ENCODE measurements at regions not wholly inside any gene's neighbourhood (a gene's known extent, or its start where the extent isn't known, plus 50 kb on each side); places are given as distances from the start of the nearest gene placed in this dataset.

DNA sequence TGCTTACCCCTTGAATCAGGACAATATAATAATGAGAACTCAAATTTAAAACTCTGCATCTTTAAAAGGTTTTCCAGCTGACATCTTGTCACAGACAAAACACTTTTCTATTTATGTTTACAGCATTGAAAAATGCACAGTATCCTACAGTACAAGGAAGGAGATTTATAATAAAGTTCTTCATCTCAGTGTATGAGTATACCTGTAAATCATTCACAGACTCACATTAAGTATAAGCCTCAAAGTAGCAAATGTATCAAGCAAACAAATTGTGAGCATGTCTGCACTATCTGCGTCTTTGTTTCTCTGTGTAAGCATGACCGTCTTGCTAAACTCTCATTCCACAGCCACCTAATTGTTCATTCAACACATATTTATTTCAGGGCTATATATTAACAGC lies 52.8 kb downstream of the PPP1R2C start:
- no peak for DNase-seq (ENCODE audit: low read depth)

DNA sequence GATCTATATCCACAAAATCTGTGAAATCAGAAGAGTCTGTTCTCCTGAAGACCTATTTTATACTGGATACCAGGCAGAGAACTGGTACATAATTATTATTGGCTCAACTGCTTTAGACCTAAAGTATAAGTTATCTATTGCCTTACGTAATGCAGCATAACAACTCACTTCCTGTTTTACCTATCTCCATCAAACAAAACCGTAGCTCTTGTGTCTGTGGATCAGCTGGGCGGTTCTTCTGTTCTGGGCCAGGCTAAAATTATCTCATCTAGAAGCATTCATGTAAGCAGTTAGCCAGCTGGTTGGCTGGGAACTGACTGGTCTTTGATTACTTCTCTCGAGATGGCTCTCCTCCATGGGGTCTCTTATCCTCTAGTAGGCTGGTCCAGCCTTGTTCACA lies 57.8 kb downstream of the PPP1R2C start:
- no peak for DNase-seq (ENCODE audit: low read depth)

DNA sequence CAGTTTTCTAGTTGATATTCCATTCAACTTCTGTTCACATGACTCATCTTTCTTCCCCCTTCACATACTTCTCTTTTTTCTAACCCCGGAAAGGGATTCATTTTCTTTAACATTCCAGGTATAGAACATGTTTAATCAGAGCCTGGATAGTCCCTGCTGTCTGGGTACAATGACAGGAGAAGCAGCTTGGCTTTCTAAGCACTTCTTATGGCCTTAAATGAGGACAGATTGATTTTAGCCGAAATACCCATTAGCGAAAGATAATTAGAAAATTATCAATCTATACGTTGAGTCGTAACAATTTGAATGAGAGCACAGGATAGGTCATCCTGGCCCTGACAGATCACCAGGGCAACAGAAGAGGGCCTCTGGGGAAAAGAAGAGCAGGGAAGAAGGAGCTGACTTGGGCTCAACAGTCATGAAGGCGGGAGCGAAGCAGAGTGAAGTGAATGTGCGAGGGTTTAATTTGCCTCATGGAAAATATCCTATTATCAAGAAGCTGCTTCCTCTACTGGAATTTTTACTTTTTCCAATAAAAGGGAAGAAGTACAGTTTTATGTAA lies 62.2 kb downstream of the PPP1R2C start:
- DNase-seq (ENCODE audit: low read depth) = no peak

DNA sequence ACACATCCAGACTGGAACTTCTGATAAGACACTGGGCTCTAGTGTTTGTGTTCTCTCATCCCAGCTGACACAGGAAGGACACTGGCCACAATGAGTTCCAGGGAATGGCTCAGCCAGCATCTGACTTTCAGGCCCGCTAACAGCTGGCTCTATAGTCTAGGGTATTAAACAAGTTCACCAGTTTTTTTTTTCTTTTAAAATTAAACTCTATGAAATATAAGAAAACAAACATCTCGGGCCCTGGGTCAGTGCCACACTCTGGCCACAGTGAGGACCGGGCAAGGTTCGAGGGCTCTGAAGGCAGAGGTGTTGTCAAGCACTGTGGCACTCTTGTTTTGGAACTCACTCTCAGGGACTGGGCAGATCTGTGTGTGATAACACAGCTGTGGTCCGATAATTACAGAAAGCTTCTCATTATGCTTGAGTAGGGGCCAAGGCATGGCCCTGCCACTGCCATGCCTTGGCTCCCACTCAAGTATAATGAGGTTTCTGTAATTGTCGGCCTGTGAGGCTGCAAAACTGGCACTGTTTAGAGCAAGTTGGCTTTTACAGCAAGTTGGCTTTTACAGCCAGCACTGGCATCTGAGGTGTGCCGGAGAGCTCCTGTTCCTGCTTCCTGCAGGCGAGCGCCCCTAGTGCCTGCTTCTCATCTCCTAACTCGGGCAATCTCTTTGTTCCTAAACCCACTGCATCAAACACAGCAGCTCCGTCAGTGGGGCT lies 62.8 kb downstream of the PPP1R2C start:
- DNase-seq (ENCODE audit: low read depth) = no peak

DNA sequence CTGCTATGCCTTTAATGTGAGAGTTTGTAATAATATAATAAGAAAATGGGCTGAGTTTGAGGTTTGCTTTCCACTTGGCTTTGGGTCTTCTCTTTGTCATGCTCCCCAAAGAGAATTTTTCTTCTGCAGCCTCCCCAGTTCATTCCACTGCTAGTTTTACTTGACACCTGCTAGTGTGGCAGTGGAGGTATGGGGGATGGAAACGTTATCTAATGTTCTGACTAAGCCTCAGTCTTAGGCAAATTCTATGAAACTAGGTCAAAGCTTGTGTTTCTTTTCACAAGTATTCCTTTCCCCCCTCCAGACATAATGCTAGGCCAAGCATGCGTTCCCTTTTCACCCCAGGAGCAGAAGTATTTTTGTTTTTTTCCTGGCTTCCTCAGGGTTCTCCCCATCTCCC lies 67.5 kb downstream of the PPP1R2C start:
- no peak for DNase-seq (ENCODE audit: low read depth)

DNA sequence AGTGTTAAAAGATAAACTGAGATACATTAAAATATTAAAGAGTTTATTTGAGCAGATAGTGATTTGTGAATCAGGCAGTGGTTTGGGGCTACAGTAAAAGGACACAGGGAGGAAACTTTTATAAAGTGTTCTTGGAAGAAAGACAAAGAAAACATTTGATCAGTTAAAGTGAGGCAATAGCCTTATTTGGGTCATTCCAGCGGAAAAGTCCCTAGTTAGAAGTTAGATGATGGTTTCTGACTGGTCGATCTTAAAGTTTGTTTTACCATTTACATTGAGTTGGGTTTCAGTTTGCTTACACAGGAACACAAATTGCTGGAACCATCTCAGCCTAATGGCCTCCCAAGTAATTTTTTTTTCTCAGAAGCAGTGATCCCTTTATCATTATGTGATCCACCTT lies 69.7 kb downstream of the PPP1R2C start:
- no peak for DNase-seq (ENCODE audit: low read depth)

DNA sequence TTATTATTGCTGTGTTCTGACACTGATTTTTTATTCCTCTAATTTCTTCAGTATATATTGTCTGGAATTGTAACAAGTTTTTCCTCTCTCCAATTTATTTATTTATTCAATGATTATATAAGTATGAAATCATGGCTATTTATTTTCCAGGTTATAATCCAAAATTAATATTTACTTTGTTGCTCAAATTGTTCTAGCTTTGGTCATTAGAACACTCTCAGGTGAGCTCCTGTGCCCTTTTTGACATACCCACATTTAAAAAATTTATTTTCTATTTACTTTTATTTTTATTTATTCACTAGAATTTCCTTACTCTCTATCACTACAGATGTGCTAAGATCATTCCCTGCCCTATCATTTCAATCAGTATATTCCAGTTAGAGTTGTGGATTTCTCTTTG lies 70.2 kb downstream of the PPP1R2C start:
- no peak for DNase-seq (ENCODE audit: low read depth)

DNA sequence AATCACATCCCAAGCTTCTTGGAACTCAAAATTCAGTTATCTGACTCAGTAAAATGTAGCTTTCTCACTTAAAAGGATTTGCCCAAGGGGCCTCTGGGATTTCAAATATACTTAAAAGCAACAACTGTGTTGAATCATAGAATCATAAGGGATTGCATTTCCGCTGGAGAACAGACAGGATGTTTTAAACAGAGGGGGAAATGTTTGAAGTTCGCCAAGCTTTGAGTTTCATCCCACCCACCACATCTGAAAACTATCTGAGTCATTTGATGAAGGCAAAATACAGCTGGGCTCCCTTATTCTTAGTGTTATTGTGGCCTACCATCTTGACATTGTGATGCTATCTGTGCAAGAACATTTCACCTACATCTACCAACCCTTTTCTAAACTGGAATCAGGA lies 73.5 kb downstream of the PPP1R2C start:
- no peak for DNase-seq (ENCODE audit: low read depth)

DNA sequence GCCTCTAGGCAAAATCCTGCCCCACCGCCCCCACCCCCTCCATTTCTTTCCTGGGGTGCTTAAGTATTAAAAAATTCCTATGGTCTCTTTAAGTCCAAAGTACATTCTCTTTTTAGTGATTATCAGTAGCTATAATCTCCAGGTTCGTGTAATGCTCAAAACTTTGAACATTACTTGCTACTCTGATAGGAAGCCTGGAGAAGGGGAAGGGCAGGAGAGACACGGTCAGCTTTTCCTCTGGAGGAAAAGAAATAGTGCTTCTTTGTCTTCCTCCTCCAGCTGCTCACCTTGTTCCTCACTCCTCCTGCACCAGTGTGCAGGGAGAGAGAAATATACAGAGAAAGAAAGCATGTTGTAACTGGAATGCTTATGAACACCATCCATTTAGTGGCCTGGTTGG lies 80.4 kb downstream of the PPP1R2C start:
- DNase-seq (ENCODE audit: low read depth) = no peak

DNA sequence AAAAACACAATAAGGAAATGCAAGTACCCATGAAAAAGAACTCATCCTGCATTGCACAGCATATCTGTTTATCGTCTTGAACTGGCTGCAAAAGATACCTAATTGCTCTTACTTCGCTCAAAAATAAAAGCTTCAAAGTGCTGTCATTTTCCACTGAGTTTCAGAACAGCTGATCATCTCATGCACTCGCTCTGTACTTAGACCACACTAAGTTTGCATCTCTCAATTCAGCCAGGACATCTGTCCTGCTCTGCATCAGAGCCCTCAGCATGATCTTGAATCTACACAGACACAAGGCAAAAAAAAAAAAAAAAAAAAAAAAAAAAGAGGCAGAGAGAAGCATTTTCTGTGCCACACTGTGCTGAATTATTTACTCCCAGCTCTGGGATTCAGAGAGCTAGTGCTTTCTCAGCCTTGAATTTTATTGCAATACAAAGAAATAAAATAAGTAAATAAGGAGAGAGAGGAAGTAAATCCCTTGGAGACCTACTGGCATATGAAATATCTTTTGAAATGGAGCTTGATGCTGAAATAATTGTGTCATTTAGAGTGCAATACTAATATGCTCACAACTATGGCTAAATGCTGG lies 81.3 kb downstream of the PPP1R2C start:
- no peak for DNase-seq (ENCODE audit: low read depth)

DNA sequence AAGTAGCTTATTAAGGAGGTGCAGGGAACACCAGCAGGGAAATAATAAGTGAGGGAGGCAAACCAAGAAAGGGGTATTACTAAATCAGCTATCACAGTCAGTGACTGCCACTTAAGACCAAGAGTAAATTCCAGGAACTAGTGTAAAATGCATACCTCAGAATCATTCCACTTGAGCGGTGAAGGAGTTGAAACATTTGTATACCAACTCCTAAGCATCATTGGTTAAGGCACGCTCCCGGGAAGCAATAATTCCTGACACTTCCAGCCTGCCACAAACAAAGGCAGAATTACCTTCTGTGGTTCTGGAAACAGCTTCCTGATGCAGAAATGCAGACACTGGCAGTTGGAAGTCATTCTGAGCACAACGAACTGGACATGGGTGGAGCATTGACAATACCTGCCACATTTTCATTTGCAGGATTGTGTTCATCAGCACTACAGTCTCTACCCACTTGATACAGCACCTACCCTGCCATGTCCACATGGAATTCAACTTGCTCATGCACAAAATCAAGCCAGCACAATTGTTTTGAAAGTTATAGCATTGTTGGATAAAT lies 82.1 kb downstream of the PPP1R2C start:
- DNase-seq (ENCODE audit: low read depth) = no peak

DNA sequence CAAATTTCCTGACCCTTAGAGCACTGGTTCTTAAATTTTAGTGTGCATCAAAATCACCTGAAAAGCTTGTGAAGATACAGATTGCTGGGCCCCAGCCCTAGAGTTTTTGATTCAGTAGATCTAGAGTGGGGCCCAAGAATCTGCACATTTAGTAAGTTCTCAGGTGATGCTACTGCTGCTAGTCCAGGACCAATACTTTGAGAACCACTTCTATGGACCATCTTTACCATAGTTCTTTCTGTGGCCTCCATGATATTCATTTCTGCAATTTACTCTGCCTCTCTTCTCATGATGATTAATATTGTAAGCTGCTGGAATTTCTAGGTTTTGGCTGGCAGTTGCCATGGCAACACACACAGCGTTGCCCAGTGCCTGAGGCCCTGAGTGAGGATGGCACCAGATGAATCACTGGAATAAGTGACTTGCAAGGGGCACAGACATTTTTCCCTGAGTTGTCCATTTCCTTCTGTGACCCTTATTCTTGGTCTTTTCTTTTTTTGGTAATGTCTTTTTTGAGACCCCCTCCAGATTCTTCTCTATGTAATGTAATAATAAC lies 83.6 kb downstream of the PPP1R2C start:
- no peak for DNase-seq (ENCODE audit: low read depth)

DNA sequence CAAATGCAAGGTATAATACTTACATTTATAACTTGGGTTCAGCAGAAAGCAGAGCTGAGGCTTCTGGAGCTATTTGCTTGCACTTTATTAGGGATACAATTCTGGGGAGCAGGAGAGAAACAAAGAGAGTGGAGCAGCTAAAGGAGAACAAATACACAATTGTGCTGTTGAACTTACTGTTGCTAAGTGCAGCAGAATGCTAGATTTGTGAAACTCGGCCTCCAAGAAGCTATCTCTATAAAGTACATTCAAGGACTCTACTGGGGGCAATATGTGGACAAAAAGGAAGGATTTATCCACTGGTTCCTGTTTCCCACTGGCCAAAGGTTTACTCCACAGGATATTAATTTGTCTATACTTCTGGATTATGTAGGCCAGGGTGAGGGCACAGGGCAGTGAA lies 86.8 kb downstream of the PPP1R2C start:
- no peak for DNase-seq (ENCODE audit: low read depth)

DNA sequence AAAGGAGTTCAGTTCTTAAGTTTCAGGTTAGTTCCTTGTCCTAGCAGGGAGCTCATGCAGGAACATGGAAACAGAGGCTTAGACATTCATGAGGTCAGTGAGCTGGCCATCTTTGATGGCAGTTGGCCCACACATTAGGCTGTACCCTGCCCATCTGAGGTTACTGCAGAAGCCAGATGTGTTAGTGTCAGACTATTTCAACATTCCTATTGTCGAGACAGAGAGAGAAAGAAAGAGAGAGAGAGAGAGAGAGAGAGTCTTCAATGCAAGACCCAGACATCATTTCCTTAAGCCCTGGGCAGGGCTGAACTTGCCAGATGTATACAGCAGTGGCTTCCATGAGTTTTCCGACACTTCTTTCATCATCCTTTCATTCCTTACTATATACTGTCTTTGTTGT lies 91.3 kb downstream of the PPP1R2C start:
- no peak for DNase-seq (ENCODE audit: low read depth)

DNA sequence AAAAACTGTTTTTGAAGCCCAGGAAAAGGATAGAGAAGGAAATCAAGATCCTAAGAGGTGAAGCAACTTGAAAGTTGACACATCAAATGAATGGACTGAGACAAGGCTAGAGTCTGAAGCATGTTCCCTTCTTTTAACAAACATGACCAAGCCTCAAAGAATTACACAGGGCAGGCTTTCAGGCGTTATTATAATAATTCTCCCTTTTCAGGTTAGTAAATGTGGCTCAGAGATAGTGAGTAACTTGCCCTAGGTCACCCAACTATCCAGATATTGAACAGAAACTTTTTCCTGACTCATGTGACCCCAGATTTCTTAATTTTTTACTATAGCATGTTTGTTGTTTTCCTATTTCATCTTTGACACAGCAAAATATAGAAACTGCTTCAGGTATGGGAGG lies 91.7 kb downstream of the PPP1R2C start:
- DNase-seq (ENCODE audit: low read depth) = no peak

DNA sequence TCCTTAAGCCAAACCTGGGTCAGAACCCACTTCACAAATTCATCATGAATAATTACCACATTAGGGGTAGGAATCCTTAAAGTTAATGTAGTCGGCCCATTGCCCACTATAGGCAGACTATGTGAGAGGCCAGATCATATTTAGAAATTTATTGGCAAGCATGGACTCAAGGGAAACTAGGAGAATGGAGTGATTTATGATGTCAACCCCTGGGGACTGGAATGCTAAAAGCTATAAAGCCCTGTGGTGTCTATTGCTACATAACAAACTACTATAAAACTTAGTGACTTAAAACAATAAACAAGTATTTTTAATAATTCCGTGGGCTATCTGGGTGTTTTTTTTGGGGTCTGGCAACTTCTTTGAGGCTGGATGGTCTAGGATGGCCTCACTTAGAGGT lies 93.9 kb downstream of the PPP1R2C start:
- DNase-seq (ENCODE audit: low read depth) = no peak

DNA sequence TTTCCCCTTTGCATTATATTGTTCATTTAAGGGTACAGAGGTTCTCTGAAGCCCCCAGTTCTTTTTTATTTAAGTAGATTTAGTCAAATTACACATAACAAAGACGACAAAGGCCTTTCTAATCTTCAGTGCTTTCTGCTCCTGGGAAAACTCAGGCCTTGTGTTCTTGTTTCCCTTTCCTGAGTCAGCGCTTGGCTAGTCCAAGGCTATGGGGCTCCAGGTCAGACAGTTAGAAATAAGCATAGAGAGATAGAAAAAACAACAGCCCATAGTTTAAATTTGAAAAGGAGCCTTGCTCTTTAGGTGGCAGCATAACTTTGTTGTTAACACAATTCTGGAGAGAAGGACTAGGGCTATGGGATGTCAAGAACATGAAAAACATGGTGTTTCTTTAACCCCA lies 97.3 kb downstream of the PPP1R2C start:
- no peak for DNase-seq (ENCODE audit: low read depth)

DNA sequence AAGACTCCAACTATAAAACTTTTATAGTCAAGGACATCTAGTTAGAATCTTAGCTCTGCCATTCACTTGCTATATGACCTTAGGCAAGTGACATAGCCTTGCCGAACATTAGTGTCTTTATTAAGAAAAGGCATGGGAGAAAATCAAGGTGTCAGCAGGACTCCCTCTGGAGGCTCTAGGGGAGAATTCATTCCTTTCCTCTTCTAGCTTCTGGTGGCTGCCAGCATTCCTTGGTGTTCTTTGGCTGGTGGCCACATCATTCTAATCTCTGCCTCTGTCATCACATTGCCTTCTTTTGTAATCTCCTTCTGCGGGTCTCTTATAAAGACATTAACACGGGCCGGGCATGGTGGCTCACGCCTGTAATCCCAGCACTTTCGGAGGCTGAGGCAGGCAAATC lies 99.8 kb downstream of the PPP1R2C start:
- no peak for DNase-seq (ENCODE audit: low read depth)

DNA sequence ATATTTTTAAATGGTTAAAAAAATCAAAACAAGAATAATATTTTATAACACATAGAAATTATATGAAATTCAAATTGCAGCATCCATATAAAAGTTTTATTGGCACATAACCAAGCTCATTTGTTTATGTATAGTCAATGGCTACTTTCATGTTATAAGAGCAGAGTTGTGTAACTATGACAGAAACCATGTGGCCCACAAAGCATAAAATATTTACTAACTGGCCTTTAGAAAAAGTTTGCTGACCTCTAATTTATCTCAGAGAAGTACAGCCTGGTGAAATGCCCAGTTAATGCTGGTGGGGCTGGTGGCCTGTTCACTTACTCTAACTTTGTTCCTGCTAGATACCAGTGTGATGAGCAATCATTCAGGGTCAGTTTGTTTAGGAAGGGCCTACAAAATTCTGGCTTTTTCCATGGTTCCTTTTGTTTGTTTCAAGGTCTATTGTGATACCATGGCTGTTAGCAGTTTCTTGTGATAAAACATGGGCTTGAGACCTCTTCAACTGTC lies 104.6 kb downstream of the PPP1R2C start:
- DNase-seq (ENCODE audit: low read depth) = no peak

DNA sequence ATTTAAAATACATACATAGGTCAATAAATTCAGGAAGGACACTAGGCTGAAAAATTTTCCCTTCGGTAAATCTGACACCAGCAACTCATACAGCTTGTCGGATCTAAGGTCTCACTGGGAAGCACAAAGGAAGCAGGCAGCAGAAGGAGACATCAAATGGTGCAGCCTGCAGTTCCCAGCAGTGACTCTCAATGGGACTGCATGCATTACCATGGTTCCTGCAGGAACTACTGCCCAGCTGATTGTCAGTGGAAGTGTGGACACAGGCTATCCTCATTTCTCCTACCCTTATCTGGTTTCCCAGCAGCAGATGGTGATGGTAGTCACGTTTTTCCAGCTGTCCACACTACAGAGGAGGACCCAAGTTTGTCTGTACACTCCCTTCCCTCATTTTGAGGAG lies 113.3 kb downstream of the PPP1R2C start:
- DNase-seq (ENCODE audit: low read depth) = no peak

DNA sequence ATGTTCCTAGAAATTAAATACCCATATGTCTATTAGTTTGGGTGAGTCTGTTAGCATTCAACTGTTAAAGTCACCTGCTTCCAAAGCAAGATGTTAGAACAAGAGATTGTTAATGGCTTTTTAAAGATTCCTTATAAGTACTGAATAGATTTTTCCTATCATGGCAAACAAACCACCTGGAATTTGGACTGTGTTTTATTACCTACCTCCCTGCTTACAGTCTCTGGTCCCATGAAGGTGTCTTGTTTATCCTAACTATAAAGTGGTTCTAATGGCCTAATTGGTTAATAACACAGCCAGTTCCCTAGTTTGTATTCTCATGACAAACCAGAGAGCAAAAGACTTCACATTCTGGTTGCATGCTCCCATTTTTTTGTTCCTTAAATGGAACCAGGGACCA lies 149.5 kb downstream of the PPP1R2C start:
- DNase-seq (ENCODE audit: low read depth) = no peak

DNA sequence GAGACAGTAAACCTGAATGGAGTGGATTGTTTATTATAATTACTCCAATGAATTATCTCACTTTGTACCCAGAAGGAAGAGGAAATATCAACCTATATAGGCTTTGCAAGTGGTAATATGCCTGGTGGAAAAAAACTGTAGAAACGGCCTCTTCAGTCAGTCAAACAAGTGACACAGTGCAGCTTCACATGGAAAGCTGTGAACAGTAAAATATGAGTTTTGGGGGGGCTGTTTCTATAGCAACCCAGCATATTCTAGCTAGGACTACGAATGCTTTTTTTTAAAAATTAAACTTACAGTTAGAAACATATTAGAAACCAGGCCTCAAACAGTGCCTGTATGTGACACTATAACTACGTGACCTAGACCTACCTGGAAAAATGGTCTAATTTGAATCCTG lies 150.1 kb downstream of the PPP1R2C start:
- no peak for DNase-seq (ENCODE audit: low read depth)

DNA sequence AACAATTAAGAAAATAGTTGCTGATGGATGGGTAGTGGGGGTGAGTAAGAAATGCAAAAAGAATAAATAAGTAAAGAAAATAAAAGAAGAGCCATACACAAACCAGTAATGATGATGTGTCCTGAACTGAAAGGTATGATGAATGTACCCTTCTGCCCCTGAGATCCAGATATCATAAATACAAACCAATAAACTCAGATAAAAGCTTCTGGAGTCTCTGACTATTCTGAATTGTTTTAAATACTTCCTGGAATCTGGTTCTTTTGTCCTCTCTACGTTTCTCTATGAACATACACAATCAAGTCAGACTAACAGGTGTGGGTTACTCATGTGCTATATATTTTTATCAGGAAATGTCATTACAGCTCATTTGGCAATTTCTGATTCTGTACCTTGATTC lies 153.4 kb downstream of the PPP1R2C start:
- DNase-seq (ENCODE audit: low read depth) = no peak
